ENCODE measurements at regions not wholly inside any gene's neighbourhood (a gene's known extent, or its start where the extent isn't known, plus 50 kb on each side); places are given as distances from the start of the nearest gene placed in this dataset.

DNA sequence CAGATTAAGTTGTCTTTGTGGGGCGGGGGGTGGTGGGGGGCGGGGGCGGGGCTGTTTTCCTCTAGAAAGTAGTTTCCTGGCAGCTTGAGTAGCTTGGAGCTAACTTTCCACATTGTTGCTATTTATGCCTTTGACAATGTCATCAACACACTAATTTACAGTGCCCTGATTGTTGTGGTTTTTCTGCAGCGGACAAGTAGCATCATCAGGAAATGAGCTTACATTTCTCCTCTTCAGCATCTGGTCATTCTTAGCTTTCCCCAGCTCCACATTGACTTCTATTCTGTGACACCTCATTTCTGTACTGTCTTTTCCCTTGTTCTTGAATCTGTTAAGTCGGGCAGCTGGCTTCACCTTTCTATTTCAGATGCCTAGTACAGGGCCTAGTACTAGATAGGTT is 112.3 kb upstream of the RAD23B start:
- TF ChIP-seq, protein P1, sequence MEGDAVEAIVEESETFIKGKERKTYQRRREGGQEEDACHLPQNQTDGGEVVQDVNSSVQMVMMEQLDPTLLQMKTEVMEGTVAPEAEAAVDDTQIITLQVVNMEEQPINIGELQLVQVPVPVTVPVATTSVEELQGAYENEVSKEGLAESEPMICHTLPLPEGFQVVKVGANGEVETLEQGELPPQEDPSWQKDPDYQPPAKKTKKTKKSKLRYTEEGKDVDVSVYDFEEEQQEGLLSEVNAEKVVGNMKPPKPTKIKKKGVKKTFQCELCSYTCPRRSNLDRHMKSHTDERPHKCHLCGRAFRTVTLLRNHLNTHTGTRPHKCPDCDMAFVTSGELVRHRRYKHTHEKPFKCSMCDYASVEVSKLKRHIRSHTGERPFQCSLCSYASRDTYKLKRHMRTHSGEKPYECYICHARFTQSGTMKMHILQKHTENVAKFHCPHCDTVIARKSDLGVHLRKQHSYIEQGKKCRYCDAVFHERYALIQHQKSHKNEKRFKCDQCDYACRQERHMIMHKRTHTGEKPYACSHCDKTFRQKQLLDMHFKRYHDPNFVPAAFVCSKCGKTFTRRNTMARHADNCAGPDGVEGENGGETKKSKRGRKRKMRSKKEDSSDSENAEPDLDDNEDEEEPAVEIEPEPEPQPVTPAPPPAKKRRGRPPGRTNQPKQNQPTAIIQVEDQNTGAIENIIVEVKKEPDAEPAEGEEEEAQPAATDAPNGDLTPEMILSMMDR (IDR thresholded peaks at IDR 0.05) = no peak
- no peak for TF ChIP-seq EZH2 (IDR thresholded peaks at IDR 0.05; ENCODE audit: borderline replicate concordance, insufficient read depth, low read depth, low read length, poor library complexity, severe bottlenecking)
